ENCODE measurements at regions not wholly inside any gene's neighbourhood (a gene's known extent, or its start where the extent isn't known, plus 50 kb on each side); places are given as distances from the start of the nearest gene placed in this dataset.
A peak's percentile ranks its signal among the peaks of the same experiment; 100 is the strongest.
"Not testable (repeated sequence)": the region's sequence is repeated elsewhere in the genome, so short reads cannot be mapped to it uniquely, and the experiment has no call there.

- H2AK5ac ChIP-seq (ENCODE audit: insufficient read length, low read length): no peak overlapping the region
- peaks cover 10% of the 10 kb centered on the region; the same call in 1 of the 2 replicates for H3K27me3 Mint-ChIP-seq (ENCODE audit: low read depth)
- no peak overlapping the region for H3K14ac ChIP-seq (ENCODE audit: insufficient read depth, low read length)
- no peak overlapping the region for H3K4me3 Mint-ChIP-seq
- no peaks in the 10 kb centered on the region for H3K79me1 ChIP-seq (ENCODE audit: insufficient read depth, low read depth, low read length, poor library complexity, severe bottlenecking)
- H3K9me3 Mint-ChIP-seq: peaks cover 0 to 2% of the 10 kb centered on the region in 2 experiments; a peak in 3 of 5 replicates
- peaks cover 16 to 22% of the 10 kb centered on the region in 2 experiments for H3K4me1 Mint-ChIP-seq
- no peak overlapping the region for H3K4ac ChIP-seq (ENCODE audit: low read depth, low read length)
- H4K8ac ChIP-seq (replicated peaks; ENCODE audit: insufficient read length, low read depth, low read length): no peak overlapping the region
- no peak overlapping the region for H2BK15ac ChIP-seq (ENCODE audit: low read depth, low read length)
- no peaks in the 10 kb centered on the region for H4K20me1 ChIP-seq (ENCODE audit: control insufficient read depth, insufficient read depth, insufficient read length)
- no peak overlapping the region for H3K18ac ChIP-seq (ENCODE audit: insufficient read length, low read depth, low read length)
- H3K4me1 ChIP-seq (ENCODE audit: insufficient read depth, low read length): no peaks in the 10 kb centered on the region
- H2BK20ac ChIP-seq (ENCODE audit: low read depth, low read length, poor library complexity, severe bottlenecking): no peak overlapping the region
- no peaks in the 10 kb centered on the region for H3K27me3 ChIP-seq (ENCODE audit: insufficient read depth, low read length)
- H3K56ac ChIP-seq (ENCODE audit: insufficient read length, low read depth, low read length): no peak overlapping the region
- H4K5ac ChIP-seq (ENCODE audit: insufficient read length, low read depth, low read length): no peak overlapping the region
- no peak overlapping the region for H3K9ac ChIP-seq (ENCODE audit: extremely low read depth, insufficient read length, low read length)
- no peaks in the 10 kb centered on the region for H3K9me3 ChIP-seq (ENCODE audit: control insufficient read depth, low read depth, low read length)
- DNase-seq: peak; percentile 52
- H2AFZ ChIP-seq (ENCODE audit: low read length): no peak overlapping the region
- H3K36me3 Mint-ChIP-seq (ENCODE audit: insufficient read depth in 1 of 3, low read depth in 3 of 3): no peaks in the 10 kb centered on the region; a peak in 1 of 7 replicates
- H3T11ph ChIP-seq (ENCODE audit: low read length): no peak overlapping the region
- H3K27ac ChIP-seq (ENCODE audit: insufficient read length, low read depth, low read length): no peak overlapping the region
- H3K4me2 ChIP-seq (ENCODE audit: insufficient read depth, insufficient read length, low read length): no peak overlapping the region
- no CpG with 5 or more reads among the region's 3 CpGs for WGBS (ENCODE audit: extremely low coverage, insufficient read length, low lambda C conversion rate)
- H2BK5ac ChIP-seq (ENCODE audit: insufficient read length, low read length): no peak overlapping the region
- H3K23me2 ChIP-seq (ENCODE audit: insufficient read length, low read depth, low read length, poor library complexity, severe bottlenecking): no peaks in the 10 kb centered on the region
- no peak for TF ChIP-seq CTCF (conservative IDR thresholded peaks at IDR 0.05)
- no peak overlapping the region for H2BK12ac ChIP-seq (ENCODE audit: insufficient read length, low read depth, low read length)
- no peak overlapping the region for H2BK120ac ChIP-seq (ENCODE audit: low read depth, low read length, poor library complexity, severe bottlenecking)
- H3K79me2 ChIP-seq (ENCODE audit: insufficient read depth, low read length): no peaks in the 10 kb centered on the region
- H3K27ac Mint-ChIP-seq: no peak overlapping the region; a peak in 1 of 7 replicates
- no peak overlapping the region for H4K91ac ChIP-seq (ENCODE audit: insufficient read length, low read depth, low read length)
- H3K23ac ChIP-seq (ENCODE audit: insufficient read length, low read depth, low read length): no peak overlapping the region
These were observed 97.4 kb upstream of the RNU6-1 start for GRCh38 chr15:67937153-67937761.

- WGBS (ENCODE audit: extremely low coverage, insufficient read length, low lambda C conversion rate): no CpG with 5 or more reads among the region's 5 CpGs
- not testable (repeated sequence) for H3K4me3 Mint-ChIP-seq; H3K79me2 ChIP-seq (ENCODE audit: insufficient read depth, low read length); DNase-seq; H4K91ac ChIP-seq (ENCODE audit: insufficient read length, low read depth, low read length); H3T11ph ChIP-seq (ENCODE audit: low read length); H3K9me3 Mint-ChIP-seq; H3K4me2 ChIP-seq (ENCODE audit: insufficient read depth, insufficient read length, low read length); H4K5ac ChIP-seq (ENCODE audit: insufficient read length, low read depth, low read length); H4K8ac ChIP-seq (replicated peaks; ENCODE audit: insufficient read length, low read depth, low read length); H2BK15ac ChIP-seq (ENCODE audit: low read depth, low read length); H3K56ac ChIP-seq (ENCODE audit: insufficient read length, low read depth, low read length); H3K27me3 ChIP-seq (ENCODE audit: insufficient read depth, low read length); H2AK5ac ChIP-seq (ENCODE audit: insufficient read length, low read length); H3K14ac ChIP-seq (ENCODE audit: insufficient read depth, low read length); H3K23ac ChIP-seq (ENCODE audit: insufficient read length, low read depth, low read length); H3K27me3 Mint-ChIP-seq (ENCODE audit: low read depth); H3K9me3 ChIP-seq (ENCODE audit: control insufficient read depth, low read depth, low read length); H3K23me2 ChIP-seq (ENCODE audit: insufficient read length, low read depth, low read length, poor library complexity, severe bottlenecking); H3K18ac ChIP-seq (ENCODE audit: insufficient read length, low read depth, low read length); H2BK12ac ChIP-seq (ENCODE audit: insufficient read length, low read depth, low read length); H3K27ac Mint-ChIP-seq; H3K4me1 ChIP-seq (ENCODE audit: insufficient read depth, low read length); H4K20me1 ChIP-seq (ENCODE audit: control insufficient read depth, insufficient read depth, insufficient read length); H2BK120ac ChIP-seq (ENCODE audit: low read depth, low read length, poor library complexity, severe bottlenecking); H2AFZ ChIP-seq (ENCODE audit: low read length); H2BK20ac ChIP-seq (ENCODE audit: low read depth, low read length, poor library complexity, severe bottlenecking); H3K27ac ChIP-seq (ENCODE audit: insufficient read length, low read depth, low read length); H3K4ac ChIP-seq (ENCODE audit: low read depth, low read length); H2BK5ac ChIP-seq (ENCODE audit: insufficient read length, low read length); H3K9ac ChIP-seq (ENCODE audit: extremely low read depth, insufficient read length, low read length); H3K79me1 ChIP-seq (ENCODE audit: insufficient read depth, low read depth, low read length, poor library complexity, severe bottlenecking); H3K36me3 Mint-ChIP-seq (ENCODE audit: insufficient read depth in 1 of 3, low read depth in 3 of 3)
- peaks cover 15% of the 10 kb centered on the region in 2 experiments for H3K4me1 Mint-ChIP-seq
These were observed 99.3 kb upstream of the RNU6-1 start for GRCh38 chr15:67939179-67939578.
